ENCODE measurements at regions not wholly inside any gene's neighbourhood (a gene's known extent, or its start where the extent isn't known, plus 50 kb on each side); places are given as distances from the start of the nearest gene placed in this dataset.

GRCh38 chr16:88318051-88318450 lies 64.7 kb upstream of the ZNF469 start:
- DNase-seq (ENCODE audit: low read depth, low spot score), result no peak

GRCh38 chr16:88318521-88318920 lies 64.2 kb upstream of the ZNF469 start:
- no peak for DNase-seq (ENCODE audit: low read depth, low spot score)

DNA sequence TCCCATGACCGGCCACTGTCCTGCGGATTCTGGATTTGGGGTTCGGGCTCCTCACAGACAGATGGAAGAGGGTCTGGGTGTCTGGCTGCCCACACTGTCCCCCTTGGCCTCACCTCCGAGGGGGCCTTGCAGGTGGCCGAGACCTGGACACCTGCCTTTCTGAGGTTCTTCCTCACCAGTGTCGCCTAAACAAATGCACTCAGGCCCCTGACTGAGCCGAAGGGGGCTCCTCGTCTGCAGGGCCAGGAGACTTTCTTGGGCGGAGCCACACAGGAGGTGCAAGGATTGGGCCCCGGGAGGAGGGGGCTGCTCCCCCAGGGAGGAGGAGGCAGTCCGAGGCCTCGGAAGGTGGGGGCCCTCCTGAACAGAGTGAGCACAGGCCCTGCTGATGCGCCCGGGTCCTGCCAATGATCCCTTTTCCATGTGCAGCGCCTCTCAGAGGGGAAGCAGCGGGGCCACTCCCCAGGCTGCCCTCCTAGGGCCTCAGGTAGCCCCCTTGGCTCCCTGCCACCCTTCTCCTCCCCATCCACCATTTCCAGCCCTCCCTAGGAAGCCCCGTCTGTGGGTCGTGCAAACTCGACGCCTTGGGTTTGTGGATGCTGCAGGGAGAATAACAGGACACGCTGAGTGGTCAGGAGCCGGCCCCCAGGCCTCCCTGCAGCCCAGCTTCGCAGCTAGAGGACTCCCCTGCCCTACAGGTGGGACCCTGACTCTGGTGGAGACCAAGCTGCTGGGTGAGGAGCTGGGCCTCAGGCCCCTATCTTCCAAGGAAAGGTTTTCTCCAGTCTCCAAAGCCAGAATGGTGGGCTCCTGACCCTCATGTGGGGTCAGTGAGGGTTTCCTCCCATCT lies 63.4 kb upstream of the ZNF469 start:
- no peak for DNase-seq (ENCODE audit: low read depth, low spot score)

- DNase-seq (ENCODE audit: low read depth, low spot score), result no peak
These were observed 61.7 kb upstream of the ZNF469 start for GRCh38 chr16:88320947-88321634.

- DNase-seq (ENCODE audit: low read depth, low spot score), result no peak
These were observed 60.9 kb upstream of the ZNF469 start for GRCh38 chr16:88321635-88322499.

DNA sequence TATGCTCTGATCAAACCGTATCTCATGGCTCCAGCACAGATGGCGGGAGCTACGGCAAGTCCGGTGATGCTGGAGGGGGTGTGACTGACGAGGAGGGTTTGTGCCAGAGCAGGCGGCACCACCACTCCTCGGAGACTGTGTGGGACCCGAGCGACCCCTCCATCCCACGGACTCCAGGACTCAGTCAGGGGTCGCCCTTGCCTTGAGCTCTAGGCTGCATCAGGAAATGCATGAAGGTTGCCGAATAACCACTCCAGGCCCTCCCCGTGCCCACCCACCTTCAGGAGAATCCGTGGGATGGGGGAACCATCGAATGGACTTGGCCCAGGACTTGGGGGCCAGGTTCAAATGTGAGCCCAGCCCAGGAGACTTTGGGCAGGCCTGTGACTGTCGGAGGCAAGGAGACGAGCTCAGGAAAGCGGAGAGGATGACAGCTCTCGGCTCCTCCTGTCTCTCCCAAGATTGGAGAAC lies 60.2 kb upstream of the ZNF469 start:
- no peak for DNase-seq (ENCODE audit: low read depth, low spot score)

DNA sequence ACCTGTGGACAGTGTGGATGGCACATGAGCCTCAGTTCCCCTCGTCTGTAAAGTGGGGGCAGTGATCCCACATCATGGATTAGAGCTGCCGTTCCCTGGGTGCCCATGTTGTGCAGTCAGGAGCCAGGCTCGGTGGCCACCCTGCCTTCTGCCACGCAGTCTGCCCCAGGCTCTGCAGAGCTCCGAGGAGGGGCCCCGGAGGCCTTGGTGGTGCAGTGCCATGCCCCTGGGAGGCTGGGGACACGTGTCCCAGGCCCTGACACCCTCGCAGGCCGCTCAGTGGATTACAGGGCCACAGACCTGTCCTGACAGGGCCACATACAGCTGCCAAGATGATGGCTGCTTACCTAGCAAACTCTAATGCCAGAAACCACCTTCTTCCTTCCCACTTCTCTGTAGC lies 59.7 kb upstream of the ZNF469 start:
- DNase-seq (ENCODE audit: low read depth, low spot score), result no peak

- no peak for DNase-seq (ENCODE audit: low read depth, low spot score)
These were observed 59.0 kb upstream of the ZNF469 start for GRCh38 chr16:88323546-88324330.

DNA sequence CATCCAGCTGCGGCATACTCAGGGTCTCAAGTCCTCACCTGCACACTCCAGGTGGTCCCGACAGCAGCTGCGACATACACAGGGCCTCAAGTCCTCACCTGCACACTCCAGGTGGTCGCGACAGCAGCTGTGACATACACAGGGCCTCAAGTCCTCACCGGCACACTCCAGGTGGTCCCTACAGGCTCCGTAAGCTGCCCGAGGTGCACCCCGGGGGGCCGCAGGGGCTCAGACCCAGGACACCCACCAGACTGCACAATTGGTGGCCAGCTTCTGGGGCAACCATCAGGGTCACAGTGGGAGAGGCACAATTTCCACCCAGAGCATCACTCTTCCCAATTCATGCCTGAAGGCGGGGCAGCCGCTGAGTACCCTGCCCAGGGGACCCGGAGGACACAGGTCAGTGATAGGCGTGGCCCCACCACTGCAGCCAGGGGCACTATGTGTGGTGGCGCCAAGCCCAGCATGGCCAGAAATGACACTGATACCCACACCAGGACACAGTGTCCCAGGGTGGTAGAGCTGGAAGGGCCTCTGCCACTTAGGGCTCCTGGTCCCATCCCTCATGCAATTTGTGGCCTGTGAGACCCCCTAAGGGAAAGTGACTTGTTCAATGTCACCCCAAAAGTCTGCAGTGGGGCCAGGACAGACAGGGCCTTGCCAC lies 57.5 kb upstream of the ZNF469 start:
- no peak for DNase-seq (ENCODE audit: low read depth, low spot score)

DNA sequence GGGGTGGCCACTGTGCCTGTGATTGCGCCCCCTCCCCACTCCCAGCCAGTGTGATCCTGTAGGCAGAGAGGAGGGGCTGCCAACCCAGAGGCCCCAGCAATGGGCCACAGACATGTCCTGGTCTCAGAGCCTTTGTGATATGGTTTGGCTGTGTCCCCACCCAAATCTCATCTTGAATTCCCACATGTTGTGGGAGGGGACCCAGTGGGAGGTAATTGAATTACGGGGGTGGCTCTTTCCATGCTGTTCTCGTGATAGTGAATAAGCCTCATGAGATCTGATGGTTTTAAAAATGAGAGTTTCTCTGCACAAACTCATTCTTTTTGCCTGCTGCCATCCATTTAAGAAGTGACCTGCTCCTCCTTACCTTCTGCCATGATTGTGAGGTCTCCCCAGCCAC lies 56.8 kb upstream of the ZNF469 start:
- DNase-seq (ENCODE audit: low read depth, low spot score), result no peak

DNA sequence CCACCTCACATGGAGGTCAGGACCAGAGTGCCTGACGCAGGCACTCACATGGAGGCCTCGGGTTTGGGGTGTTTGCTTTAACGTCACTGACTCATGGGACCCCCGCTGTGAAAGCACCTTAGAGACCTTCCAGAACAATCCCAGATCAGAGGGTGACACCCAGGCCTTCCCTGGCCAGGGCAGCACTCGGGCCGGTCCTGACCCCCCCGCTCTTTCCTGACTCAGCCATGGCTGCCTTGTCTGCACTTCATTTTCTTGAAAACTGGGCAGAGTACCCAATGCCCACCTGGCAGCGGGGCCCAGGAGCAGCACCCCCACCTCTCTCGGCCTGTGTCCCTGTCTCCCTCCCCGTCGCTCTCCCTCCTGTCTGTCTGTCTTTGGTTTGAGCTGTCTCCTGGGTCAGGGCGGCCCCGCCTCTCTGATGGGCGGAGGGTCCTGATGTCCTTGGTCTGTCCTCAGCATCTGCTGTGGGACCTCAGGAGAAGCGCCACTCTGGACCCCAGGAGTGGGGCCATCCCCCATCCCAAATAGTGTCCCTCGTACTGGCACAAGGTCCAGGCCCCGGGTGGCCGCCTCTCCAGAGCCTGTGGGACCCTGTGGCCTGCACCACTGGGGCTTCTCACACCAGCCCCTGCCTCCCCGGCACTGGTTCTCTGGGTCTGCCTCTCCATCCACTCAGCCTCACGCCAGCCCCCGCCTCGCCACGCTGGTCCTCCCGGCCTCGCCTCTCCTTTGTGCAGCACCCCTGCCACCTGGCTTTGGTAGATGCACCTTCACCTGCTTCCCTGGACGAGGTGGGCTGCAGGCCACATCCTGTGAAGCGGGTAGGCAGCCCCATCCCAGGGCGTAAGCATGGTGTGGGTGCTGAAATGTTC lies 55.9 kb upstream of the ZNF469 start:
- DNase-seq (ENCODE audit: low read depth, low spot score), result no peak

DNA sequence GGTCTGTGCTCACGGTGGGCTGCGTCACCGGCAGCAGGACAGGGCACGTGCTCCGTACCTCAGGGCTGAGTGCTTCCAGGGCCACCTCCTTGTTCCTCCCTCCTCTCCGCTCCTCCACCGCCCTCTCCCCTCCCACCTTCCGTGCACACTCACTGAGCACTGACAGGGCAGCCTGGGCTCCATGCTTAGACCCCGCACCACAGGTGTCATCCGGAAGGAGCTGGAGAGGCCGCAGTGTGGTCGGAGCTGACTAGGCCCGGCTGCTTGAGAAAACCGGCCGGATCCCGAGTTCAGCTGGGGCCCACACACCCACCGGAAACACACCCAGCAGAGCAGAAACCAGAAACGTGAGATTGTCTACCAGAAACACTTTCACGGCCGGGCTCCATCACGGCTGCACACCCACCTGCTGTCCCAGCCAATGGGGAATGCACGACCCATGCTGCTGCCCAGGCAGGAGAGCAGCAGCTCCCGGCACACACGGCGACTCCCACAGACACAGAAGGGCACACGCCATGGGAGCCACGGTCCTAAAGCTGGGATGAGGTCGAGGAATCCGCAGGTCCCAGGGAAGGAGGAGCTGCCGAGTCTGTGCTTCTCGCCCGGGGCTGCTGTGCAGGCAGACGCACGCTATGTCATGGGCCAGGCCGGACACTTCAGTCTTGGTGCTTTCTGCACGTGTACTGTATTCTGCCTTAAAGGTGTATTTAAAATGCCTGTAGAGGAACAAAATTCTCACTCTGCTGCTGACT lies 55.0 kb upstream of the ZNF469 start:
- no peak for DNase-seq (ENCODE audit: low read depth, low spot score)

DNA sequence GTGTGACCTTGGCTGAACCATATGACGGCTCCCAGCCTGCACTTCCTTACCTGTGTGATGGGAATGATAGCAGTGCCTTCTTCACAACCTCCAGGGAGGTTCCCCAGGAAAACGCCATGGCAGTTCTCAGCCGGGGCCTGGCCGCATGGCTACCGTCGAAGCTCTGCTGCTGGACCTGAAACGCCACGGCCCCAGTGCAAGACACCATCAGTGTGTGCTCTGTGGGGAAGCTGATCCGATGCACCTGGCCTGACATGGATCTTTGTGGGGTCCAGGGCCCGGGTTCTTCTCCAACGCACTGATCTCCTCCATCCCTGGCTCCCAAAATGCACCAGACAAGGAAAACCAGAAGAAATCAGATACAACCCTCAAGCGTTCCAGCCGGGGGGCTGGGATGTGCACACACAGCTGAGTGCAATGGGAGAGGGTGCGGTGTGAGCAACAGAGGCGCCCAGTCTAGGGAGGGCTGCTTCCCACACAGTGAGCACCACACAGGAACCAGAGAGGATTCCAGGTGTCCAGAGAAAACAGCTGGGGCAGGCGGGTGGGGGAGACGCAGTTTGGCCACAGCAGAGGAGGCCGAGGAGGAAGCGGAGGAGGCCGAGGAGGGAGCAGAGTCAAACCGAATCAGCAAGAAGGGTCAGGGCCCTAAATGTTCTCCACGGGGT lies 54.3 kb upstream of the ZNF469 start:
- DNase-seq (ENCODE audit: low read depth, low spot score), result no peak

DNA sequence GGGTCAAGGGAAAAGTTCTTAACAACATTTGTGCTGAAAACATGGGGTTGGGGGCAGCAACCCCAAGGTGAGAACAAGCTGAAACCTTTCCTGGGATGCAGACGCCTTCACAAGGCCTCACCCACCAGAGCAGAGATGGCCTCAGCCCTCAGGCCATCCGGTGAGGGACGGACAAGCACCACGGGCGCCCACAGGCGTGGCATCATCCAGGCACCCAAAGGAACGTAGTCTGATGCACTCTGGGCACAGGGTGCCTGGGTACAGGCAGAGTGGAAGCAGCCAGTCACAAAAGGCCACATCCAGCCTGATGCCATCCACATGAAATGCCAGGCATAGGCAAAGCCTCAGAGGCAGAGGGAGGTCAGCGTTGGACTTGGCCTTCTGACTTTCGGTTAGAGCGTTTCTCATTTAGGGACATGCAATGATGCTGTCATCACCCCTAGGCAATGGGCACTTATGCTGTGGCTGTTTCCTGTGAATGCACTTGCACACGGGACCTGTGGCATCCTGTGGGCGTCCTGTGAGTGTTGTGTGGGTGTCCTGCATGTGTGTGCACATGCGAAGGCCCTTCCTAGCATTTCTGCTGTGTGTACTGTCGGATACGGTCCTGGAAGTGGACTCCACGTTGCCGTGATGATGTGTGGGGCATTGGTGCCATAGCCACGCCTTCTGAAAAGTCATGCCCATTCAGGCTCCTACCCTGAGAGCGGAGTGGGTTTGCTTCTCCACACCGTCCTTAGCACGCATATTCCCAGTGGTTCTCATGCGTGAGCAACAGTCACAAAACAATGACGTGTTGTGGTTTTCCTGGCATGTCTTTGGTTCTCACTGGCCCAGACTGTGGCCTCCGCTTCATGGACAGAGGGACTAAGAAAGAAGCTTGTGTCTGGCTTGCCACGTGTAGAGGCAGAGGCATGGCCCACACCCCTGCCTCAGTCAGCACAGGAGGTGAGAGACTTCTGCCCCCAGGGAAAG lies 52.7 kb upstream of the ZNF469 start:
- peak; percentile 31 for DNase-seq (ENCODE audit: low read depth, low spot score)

GRCh38 chr16:88330971-88331890 lies 51.5 kb upstream of the ZNF469 start:
- no peak for DNase-seq (ENCODE audit: low read depth, low spot score)
